ENCODE measurements at regions not wholly inside any gene's neighbourhood (a gene's known extent, or its start where the extent isn't known, plus 50 kb on each side); places are given as distances from the start of the nearest gene placed in this dataset.

DNA sequence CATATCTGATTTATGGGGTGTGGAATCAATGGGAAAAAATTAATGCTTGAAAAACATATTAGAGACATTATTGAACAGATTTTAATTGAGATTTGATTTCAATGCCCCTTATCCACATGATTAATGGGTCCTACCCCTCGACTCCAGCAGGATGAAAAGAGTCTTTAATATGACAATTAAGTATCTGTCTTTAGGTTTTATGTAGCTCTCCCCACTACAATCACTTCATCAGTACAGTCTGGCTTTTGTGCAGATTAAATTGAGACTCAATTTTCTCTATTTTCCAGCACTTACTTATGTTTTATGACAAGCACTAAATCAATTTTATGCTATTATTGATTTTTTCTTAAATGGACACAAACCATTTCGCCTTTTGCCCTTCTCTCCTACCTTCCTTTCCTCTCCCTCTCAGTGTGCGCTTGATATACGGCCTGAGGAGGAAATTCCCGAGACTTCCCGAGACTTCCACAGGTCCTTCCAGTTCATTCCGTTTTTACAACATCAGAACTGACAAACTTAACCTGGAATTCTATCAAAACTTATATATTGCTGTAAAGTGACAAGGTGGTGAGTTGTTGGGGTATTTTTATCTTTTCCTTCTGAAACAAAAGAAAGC lies 555.1 kb upstream of the SALL3 start:
- Histone ChIP-seq H3K4me3 (ENCODE audit: low read depth, low read length) (no peak overlapping the region), H3K36me3 (ENCODE audit: control insufficient read depth, insufficient read depth, low read length) (no peaks in the 10 kb centered on the region), H3K27me3 (ENCODE audit: control insufficient read depth, insufficient read depth, low read length) (no peaks in the 10 kb centered on the region)
- DNase-seq (ENCODE audit: low read depth): no peak
- TF ChIP-seq, protein P1, sequence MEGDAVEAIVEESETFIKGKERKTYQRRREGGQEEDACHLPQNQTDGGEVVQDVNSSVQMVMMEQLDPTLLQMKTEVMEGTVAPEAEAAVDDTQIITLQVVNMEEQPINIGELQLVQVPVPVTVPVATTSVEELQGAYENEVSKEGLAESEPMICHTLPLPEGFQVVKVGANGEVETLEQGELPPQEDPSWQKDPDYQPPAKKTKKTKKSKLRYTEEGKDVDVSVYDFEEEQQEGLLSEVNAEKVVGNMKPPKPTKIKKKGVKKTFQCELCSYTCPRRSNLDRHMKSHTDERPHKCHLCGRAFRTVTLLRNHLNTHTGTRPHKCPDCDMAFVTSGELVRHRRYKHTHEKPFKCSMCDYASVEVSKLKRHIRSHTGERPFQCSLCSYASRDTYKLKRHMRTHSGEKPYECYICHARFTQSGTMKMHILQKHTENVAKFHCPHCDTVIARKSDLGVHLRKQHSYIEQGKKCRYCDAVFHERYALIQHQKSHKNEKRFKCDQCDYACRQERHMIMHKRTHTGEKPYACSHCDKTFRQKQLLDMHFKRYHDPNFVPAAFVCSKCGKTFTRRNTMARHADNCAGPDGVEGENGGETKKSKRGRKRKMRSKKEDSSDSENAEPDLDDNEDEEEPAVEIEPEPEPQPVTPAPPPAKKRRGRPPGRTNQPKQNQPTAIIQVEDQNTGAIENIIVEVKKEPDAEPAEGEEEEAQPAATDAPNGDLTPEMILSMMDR (IDR thresholded peaks at IDR 0.05; ENCODE audit: insufficient read depth, low read depth, low read length): no peak
- CTCF ChIA-PET: interaction anchor here (1.0 kb wide), 1 partner anchor 102 kb away, joined by 3 read pairs; no protein-coding TSS in a partner anchor
- POLR2A ChIA-PET: no interaction called here

DNA sequence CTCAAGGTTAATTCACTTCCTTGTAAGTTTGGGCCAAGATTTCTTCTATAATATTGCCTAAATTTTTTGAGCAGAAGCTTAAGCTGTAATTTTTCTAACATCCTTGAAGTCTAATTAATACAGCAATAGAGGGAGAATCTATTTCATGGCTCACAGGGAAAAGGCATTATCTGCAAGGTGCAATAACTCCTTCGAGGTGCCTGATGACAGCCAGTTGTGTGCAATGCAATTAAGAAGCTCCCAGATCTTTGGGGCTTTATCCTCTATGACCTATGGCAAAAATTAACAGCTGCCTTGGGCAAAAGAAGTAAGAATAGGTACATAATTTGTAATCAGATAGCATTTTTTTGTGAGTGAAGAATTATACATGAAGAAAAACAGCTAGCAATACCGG lies 554.6 kb upstream of the SALL3 start:
- Histone ChIP-seq H3K36me3 (ENCODE audit: control insufficient read depth, insufficient read depth, low read length) (no peaks in the 10 kb centered on the region), H3K27me3 (ENCODE audit: control insufficient read depth, insufficient read depth, low read length) (no peaks in the 10 kb centered on the region), H3K4me3 (ENCODE audit: low read depth, low read length) (no peak overlapping the region)
- DNase-seq (ENCODE audit: low read depth): no peak
- ChIA-PET CTCF (interaction anchor here (1.0 kb wide), 1 partner anchor 102 kb away, joined by 3 read pairs; no protein-coding TSS in a partner anchor), POLR2A (no interaction called here)
- TF ChIP-seq, protein P1 (IDR thresholded peaks at IDR 0.05; ENCODE audit: insufficient read depth, low read depth, low read length): no peak

DNA sequence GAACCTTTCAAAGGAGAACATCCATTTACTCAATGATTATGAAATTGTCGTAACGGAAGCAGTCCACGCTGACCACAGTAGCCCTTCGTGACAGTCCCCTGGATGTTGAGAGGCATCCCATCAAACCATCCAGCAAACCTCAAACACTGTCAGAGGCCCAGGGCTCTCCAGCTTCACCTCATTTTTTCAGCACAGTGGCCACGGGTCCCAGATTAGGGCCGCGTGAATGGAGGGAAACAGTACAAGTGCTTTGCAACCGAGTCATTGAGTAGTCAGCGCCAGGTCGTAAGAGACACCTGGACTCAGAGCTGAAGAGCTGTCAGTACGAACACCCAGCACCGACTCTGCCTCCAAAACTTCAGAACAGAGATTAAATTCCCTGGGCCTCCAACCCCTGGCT lies 552.5 kb upstream of the SALL3 start:
- H3K4me3 ChIP-seq (ENCODE audit: low read depth, low read length): no peak overlapping the region
- CTCF ChIA-PET: no interaction called here
- POLR2A ChIA-PET: no interaction called here
- H3K27me3 ChIP-seq (ENCODE audit: control insufficient read depth, insufficient read depth, low read length): no peaks in the 10 kb centered on the region
- TF ChIP-seq, protein P1 (IDR thresholded peaks at IDR 0.05; ENCODE audit: insufficient read depth, low read depth, low read length): no peak
- H3K36me3 ChIP-seq (ENCODE audit: control insufficient read depth, insufficient read depth, low read length): no peaks in the 10 kb centered on the region
- no peak for DNase-seq (ENCODE audit: low read depth)

DNA sequence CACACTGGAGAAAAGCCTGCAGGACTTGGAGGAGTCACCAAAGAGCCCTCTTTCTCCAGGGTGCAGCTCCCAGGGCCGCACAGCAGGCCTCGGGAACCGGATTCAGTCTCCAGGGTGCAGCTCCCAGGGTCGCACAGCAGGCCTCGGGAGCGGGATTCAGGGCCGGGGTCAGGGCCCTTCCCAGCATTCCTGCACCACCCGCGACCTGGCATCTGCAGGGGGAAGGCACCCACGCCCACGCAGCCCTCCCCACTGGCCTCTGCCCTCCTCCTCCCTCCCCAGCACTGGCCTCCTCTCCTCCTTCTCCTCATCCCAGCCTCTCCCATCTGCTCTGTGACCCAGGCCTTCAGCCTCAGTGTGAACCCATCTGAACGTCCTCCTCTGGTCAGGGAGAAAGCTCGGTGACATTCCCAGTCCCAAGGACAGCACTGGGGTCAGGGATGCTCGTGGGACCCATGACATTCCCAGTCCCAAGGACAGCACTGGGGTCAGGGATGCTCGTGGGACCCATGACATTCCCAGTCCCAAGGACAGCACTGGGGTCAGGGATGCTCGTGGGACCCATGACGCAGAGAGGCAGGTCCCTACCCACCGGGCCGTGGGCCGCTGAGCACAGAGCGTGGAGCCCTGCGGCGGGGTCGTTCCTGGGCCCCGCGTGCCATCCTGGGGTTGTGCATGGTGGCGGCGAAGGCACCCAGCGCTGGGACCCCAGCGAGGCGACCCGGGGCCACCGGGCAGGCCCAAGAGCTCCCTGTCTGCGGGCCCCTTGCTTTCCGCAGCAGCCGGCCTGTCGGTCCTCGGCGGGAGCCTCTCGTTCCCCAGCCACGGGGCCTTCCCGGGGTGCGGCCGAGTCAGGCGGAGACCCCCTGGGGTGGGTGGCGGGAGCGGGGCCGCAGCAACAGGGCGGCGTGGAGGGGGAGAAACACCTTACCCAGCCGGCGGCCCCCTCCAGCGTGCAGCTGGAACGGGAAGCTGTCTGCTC lies 550.2 kb upstream of the SALL3 start:
- TF ChIP-seq, protein P1 (IDR thresholded peaks at IDR 0.05; ENCODE audit: insufficient read depth, low read depth, low read length): no peak
- no peaks in the 10 kb centered on the region for H3K27me3 ChIP-seq (ENCODE audit: control insufficient read depth, insufficient read depth, low read length)
- no peak for DNase-seq (ENCODE audit: low read depth)
- ChIA-PET POLR2A (no interaction called here), CTCF (interaction anchor here (1.1 kb wide), 1 partner anchor 10 kb away, joined by 3 read pairs; no protein-coding TSS in a partner anchor)
- no peak overlapping the region for H3K4me3 ChIP-seq (ENCODE audit: low read depth, low read length)
- no peaks in the 10 kb centered on the region for H3K36me3 ChIP-seq (ENCODE audit: control insufficient read depth, insufficient read depth, low read length)

DNA sequence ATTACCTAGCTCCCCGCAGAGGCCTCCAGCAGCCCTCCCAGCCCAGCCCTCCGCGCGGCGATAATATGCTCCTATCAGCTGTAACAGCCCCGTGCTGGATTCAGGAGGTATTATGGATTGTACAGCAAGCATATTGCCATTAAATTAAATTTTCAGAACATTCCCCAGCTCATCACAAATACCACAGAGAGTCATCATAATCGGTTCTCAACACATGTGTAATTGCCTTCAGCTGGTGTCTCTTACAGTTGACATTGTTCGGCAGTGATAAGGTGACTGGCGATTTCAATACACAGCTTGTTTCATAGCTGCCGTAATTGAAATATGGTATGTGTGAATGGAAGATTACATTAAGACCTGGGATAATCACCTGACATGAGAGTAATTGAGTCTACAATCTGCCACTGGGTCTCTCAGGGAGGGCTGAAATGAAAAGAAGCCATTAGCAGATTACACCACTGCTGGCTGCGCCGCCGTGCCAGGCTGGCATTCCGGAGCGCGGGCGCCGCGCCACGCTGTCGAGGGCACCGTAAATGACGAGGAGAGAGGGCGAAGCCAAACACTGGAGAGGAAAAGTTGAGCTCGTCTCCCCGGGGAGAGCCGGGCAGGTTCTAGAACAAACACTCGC lies 549.4 kb upstream of the SALL3 start:
- Histone ChIP-seq H3K4me3 (ENCODE audit: low read depth, low read length) (no peak overlapping the region), H3K36me3 (ENCODE audit: control insufficient read depth, insufficient read depth, low read length) (no peaks in the 10 kb centered on the region), H3K27me3 (ENCODE audit: control insufficient read depth, insufficient read depth, low read length) (no peaks in the 10 kb centered on the region)
- DNase-seq (ENCODE audit: low read depth): no peak
- ChIA-PET CTCF (no interaction called here), POLR2A (no interaction called here)
- TF ChIP-seq, protein P1 (IDR thresholded peaks at IDR 0.05; ENCODE audit: insufficient read depth, low read depth, low read length): no peak
